Amniotic epithelial cell (primary cell): ENCODE measurements at regions not wholly inside any gene's neighbourhood (a gene's known extent, or its start where the extent isn't known, plus 50 kb on each side); places are given as distances from the start of the nearest gene placed in this dataset.
A peak's percentile ranks its signal among the peaks of the same experiment; 100 is the strongest.
"Not testable (repeated sequence)": the region's sequence is repeated elsewhere in the genome, so short reads cannot be mapped to it uniquely, and the experiment has no call there.

Source experiments
- DNase-seq: peaks from one replicate; pipeline ENCODE4 v3.0.0-alpha.2; 2010; ENCODE audit warnings: low read depth

- DNase-seq, result no peak
Observed at GRCh38 chr3:130800829-130801228, 54.2 kb upstream of the PIK3R4 start.

GRCh38 chr3:130801473-130801872, 54.8 kb upstream of the PIK3R4 start:
- DNase-seq, result no peak

GRCh38 chr3:130811557-130811956, 64.9 kb upstream of the PIK3R4 start:
- DNase-seq, result no peak

- DNase-seq, result no peak
Observed at GRCh38 chr3:130814691-130815472, 68.3 kb upstream of the PIK3R4 start.

GRCh38 chr3:130816561-130817445, 70.2 kb upstream of the PIK3R4 start:
- DNase-seq, result no peak

GRCh38 chr3:130818066-130818465, 71.4 kb upstream of the PIK3R4 start:
- DNase-seq, result not testable (repeated sequence)

GRCh38 chr3:130820976-130821375, 72.9 kb upstream of the ATP2C1 start:
- DNase-seq, result peak; percentile 67

- DNase-seq, result no peak
Observed at GRCh38 chr3:130821806-130822205, 72.1 kb upstream of the ATP2C1 start.

- no peak for DNase-seq
Observed at GRCh38 chr3:130823241-130823884, 70.5 kb upstream of the ATP2C1 start.

- DNase-seq, result no peak
Observed at GRCh38 chr3:130823996-130824395, 69.9 kb upstream of the ATP2C1 start.

- no peak for DNase-seq
Observed at GRCh38 chr3:130825762-130826299, 68.1 kb upstream of the ATP2C1 start.

- DNase-seq, result no peak
Observed at GRCh38 chr3:130826516-130827182, 67.2 kb upstream of the ATP2C1 start.

GRCh38 chr3:130827486-130827885, 66.4 kb upstream of the ATP2C1 start:
- DNase-seq, result no peak

GRCh38 chr3:130828948-130829947, 64.6 kb upstream of the ATP2C1 start:
- no peak for DNase-seq

- no peak for DNase-seq
Observed at GRCh38 chr3:130831719-130832400, 62.0 kb upstream of the ATP2C1 start.

GRCh38 chr3:130832401-130832746, 61.5 kb upstream of the ATP2C1 start:
- not testable (repeated sequence) for DNase-seq

- peak; percentile 57 for DNase-seq
Observed at GRCh38 chr3:130834476-130834875, 59.4 kb upstream of the ATP2C1 start.

- peak; percentile 89 for DNase-seq
Observed at GRCh38 chr3:130835483-130835882, 58.4 kb upstream of the ATP2C1 start.

- DNase-seq, result no peak
Observed at GRCh38 chr3:130838898-130839600, 54.8 kb upstream of the ATP2C1 start.
